ENCODE measurements at regions not wholly inside any gene's neighbourhood (a gene's known extent, or its start where the extent isn't known, plus 50 kb on each side); places are given as distances from the start of the nearest gene placed in this dataset.
A peak's percentile ranks its signal among the peaks of the same experiment; 100 is the strongest.

DNA sequence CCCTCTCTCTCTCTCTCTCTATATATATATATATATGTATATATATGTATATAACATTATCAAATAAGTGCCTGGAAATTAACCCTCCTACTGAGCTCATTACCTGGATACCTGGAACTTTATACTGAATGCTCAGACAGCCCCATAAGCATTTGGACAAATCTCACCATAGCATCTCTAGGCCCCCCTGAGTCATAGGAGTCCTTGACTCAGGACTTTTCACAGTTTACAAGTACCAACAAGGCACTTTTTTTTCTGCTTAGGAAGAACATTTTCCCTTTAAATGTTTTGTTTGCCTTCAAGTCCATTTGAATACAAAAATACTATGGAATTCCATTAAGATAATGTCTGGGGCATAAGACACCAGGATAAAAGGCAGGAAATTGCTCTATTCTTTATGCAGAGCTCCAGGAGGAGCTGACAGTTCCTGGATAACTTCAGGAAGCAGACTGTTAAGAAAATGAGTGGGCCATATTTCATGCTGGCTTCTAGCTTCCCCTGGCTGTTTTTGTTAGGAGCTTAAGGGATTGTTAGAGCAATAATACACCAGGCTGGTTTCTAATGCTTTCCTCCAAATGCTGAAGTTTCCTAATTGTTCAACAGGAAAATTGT lies 171.7 kb upstream of the ASIC2 start:
- Histone ChIP-seq H3K36me3 (no peaks in the 10 kb centered on the region), H3K9me3 (no peaks in the 10 kb centered on the region), H3K27ac (no peak overlapping the region), H3K4me1 (no peaks in the 10 kb centered on the region), H3K27me3 (peaks cover 0 to 4% (median 0%) of the 10 kb centered on the region in 9 donors), H3K4me3 (no peak overlapping the region)
- intact Hi-C loops (cut with DNase I) = no loop called here
- no peak for TF ChIP-seq POLR2A (IDR thresholded peaks at IDR 0.05)
- TF ChIP-seq, protein P1, sequence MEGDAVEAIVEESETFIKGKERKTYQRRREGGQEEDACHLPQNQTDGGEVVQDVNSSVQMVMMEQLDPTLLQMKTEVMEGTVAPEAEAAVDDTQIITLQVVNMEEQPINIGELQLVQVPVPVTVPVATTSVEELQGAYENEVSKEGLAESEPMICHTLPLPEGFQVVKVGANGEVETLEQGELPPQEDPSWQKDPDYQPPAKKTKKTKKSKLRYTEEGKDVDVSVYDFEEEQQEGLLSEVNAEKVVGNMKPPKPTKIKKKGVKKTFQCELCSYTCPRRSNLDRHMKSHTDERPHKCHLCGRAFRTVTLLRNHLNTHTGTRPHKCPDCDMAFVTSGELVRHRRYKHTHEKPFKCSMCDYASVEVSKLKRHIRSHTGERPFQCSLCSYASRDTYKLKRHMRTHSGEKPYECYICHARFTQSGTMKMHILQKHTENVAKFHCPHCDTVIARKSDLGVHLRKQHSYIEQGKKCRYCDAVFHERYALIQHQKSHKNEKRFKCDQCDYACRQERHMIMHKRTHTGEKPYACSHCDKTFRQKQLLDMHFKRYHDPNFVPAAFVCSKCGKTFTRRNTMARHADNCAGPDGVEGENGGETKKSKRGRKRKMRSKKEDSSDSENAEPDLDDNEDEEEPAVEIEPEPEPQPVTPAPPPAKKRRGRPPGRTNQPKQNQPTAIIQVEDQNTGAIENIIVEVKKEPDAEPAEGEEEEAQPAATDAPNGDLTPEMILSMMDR (IDR thresholded peaks at IDR 0.05) = no peak
- ATAC-seq (no peak), DNase-seq (no peak)

DNA sequence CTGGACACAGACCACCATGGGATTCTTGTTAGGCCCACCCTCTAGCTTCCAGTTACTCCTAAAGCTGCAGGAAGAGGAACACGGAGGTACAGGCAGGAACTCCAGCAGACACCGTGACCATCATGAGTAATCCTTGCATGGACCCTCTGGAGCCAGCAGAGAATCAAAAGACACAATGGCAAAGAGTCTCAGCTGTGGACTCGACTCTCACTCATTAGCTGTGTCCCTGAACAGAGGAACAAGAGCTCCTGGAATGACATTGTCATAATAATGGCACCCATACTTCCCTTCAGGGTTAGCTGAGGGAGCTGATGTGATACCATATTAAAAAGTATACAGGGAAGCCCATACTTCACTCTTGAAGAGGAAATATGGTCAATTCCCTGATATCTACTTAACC lies 176.3 kb upstream of the ASIC2 start:
- no peaks in the 10 kb centered on the region for H3K27me3 ChIP-seq
- ATAC-seq = peak in 1 of 4 donors; percentile 49
- intact Hi-C loops (cut with DNase I) = no loop called here

DNA sequence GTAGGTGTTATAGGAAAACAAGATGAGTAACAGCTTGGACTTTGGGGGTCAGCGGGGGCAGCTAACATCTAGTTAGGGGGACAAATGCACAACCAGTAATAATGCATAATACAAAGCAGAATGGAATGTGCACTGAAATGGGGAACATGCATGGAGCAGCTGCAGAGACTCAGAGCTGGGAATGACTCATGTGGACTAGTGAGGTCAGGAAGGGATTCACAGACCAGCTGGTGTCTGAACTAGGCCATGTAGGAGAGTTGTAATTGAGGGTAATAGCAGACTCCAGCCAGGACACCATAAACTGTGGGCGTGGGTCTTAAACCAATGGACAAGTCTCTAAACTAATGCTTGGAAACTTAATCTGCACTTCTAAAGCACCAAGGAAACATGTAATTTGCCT lies 176.8 kb upstream of the ASIC2 start:
- ATAC-seq = peak in 3 of 4 donors; percentile 61 to 89 (median 74)
- WGBS, 4 donors = 67 to 83% (median 75%) methylated on average over 2 of the region's 2 CpGs
- no peak for TF ChIP-seq POLR2A (IDR thresholded peaks at IDR 0.05)
- TF ChIP-seq, protein P1 (IDR thresholded peaks at IDR 0.05) = no peak

More for the DNA sequence above, 176.3 kb upstream of the ASIC2 start:
- Histone ChIP-seq H3K27ac (no peak overlapping the region), H3K9me3 (no peaks in the 10 kb centered on the region), H3K4me1 (no peaks in the 10 kb centered on the region), H3K4me3 (no peak overlapping the region), H3K36me3 (no peaks in the 10 kb centered on the region)
- 69 to 75% (median 73%) methylated on average over 3 of the region's 3 CpGs for WGBS, 4 donors
- TF ChIP-seq POLR2A (IDR thresholded peaks at IDR 0.05) = no peak
- TF ChIP-seq, protein P1 (IDR thresholded peaks at IDR 0.05) = no peak
- DNase-seq = no peak

DNA sequence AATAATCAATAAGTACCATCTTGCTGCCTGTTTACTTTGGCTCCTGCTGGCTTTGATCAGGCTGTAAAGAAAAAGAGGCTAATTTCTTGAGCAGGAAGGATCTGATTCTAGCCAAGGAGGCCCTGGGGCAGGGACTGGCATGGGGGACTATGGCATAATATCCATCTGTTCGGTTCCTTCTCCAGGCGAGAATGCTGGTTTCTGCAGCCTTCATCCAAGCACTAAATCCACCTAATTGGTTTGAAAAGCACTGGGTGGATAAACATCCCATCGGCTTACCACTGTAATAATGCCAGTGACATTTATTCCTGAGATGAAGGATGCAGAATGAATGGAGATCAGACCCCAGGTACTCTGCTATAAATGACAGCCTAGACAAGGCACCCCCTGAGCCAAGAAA lies 180.0 kb upstream of the ASIC2 start:
- no peaks in the 10 kb centered on the region for H3K36me3 ChIP-seq
- WGBS, 4 donors = 81 to 92% (median 86%) methylated on average over 3 of the region's 3 CpGs
- H3K27ac ChIP-seq = no peak overlapping the region
- peaks cover 0 to 9% (median 0%) of the 10 kb centered on the region in 9 donors for H3K27me3 ChIP-seq
- TF ChIP-seq, protein P1 (IDR thresholded peaks at IDR 0.05) = no peak
- intact Hi-C loops (cut with DNase I) = no loop called here
- ATAC-seq = no peak
- no peaks in the 10 kb centered on the region for H3K9me3 ChIP-seq
- H3K4me1 ChIP-seq = no peaks in the 10 kb centered on the region
- H3K4me3 ChIP-seq = no peak overlapping the region
- DNase-seq = no peak

More for the DNA sequence above, 176.8 kb upstream of the ASIC2 start:
- H3K27me3 ChIP-seq = no peaks in the 10 kb centered on the region
- no peak overlapping the region for H3K4me3 ChIP-seq
- no peaks in the 10 kb centered on the region for H3K9me3 ChIP-seq
- DNase-seq = peak in 3 of 5 donors; percentile 17 to 45 (median 20)
- H3K27ac ChIP-seq = no peak overlapping the region
- H3K4me1 ChIP-seq = no peaks in the 10 kb centered on the region
- no peaks in the 10 kb centered on the region for H3K36me3 ChIP-seq
- intact Hi-C loops (cut with DNase I) = no loop called here

Measured in heart left ventricle (tissue), 16 donors.